Cardiac fibroblast (primary cell): ENCODE measurements at regions not wholly inside any gene's neighbourhood (a gene's known extent, or its start where the extent isn't known, plus 50 kb on each side); places are given as distances from the start of the nearest gene placed in this dataset.
"Not testable (repeated sequence)": the region's sequence is repeated elsewhere in the genome, so short reads cannot be mapped to it uniquely, and the experiment has no call there.

Source experiments
- DNase-seq, 2 donors: peaks; one replicate each; pipeline versions ENCODE4 v3.0.0 to v3.0.0-alpha.2; 2010; ENCODE audit warnings: low read depth in 2 of 2
- H3K4me3 ChIP-seq, 2 donors: replicated peaks in 1 of 2; 1 replicate in 1 of 2; 2 replicates in 1 of 2; pipeline ENCODE4 v1.5.1; 2011; ENCODE audit warnings: low read depth in 2 of 2, low read length in 2 of 2, mild to moderate bottlenecking in 2 of 2, moderate library complexity in 1 of 2
- TF ChIP-seq, protein P1 (sequence below): IDR thresholded peaks from one replicate; pipeline ENCODE4 v1.5.1; 2011; ENCODE audit warnings: low read depth, mild to moderate bottlenecking, low read length, inconsistent platforms

DNA sequence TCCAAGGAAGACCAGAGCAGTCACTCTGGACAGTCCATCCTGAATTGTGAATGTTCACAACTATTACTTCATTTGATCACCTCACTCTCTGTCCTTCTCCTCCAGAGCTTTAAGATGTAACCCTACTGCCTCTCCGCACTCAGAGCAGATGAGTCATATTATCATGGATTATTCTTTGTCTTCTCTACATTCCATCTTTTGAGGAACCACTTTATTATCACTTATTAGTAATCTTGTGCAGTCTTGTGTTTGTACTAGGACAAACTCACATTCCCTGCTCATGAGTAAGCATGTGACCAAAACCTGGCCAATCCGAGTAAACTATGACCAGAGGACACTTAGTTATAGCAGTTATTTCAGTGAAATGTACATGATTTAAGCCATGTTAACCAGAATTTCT is 401.5 kb upstream of the ADGRB3 start:
- H3K4me3 ChIP-seq = no peak overlapping the region
- TF ChIP-seq, protein P1, sequence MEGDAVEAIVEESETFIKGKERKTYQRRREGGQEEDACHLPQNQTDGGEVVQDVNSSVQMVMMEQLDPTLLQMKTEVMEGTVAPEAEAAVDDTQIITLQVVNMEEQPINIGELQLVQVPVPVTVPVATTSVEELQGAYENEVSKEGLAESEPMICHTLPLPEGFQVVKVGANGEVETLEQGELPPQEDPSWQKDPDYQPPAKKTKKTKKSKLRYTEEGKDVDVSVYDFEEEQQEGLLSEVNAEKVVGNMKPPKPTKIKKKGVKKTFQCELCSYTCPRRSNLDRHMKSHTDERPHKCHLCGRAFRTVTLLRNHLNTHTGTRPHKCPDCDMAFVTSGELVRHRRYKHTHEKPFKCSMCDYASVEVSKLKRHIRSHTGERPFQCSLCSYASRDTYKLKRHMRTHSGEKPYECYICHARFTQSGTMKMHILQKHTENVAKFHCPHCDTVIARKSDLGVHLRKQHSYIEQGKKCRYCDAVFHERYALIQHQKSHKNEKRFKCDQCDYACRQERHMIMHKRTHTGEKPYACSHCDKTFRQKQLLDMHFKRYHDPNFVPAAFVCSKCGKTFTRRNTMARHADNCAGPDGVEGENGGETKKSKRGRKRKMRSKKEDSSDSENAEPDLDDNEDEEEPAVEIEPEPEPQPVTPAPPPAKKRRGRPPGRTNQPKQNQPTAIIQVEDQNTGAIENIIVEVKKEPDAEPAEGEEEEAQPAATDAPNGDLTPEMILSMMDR = no peak
- peak; percentile 17 to 61 for DNase-seq

DNA sequence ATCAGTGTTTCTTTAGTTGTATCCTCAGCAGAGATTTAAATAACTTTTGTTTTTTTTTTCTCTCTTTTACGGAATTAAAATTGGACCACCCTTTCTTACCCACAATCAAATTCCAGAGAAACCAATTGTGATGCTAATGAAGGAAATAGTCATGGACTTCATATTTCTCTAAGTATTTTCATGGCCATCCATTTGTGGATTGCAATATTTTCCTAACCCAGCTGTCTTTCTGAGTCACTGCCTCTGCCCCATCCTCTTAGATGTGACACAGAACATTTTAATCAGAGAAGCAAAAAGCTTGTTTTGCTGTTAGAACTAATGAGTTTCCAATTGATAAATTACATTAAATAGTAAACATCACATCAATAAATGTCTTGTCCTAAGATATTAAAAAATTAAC is 405.5 kb upstream of the ADGRB3 start:
- TF ChIP-seq, protein P1 = no peak
- H3K4me3 ChIP-seq = no peak overlapping the region
- DNase-seq = peak in 1 of 2 donors; percentile 45

DNA sequence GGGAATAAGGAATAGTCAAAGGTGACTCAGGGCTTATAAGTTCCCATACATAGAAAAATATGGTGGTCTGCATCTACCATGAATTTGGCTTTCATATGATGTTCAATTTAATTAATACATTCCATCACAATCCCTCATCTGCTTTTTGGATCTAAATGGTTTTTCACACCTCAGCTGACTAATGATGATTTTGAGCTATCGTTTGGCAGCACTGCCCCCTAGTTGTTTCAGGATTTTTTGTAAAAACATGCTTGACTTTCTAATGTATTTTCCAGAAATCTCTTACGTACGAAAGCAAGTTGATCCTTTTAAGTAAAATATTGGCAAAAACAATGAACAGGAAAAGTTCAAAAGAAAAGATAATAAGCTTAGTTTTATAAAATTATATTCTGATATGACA is 408.6 kb upstream of the ADGRB3 start:
- DNase-seq = peak; percentile 32 to 48
- TF ChIP-seq, protein P1 = peak; percentile 27
- H3K4me3 ChIP-seq = no peak overlapping the region

DNA sequence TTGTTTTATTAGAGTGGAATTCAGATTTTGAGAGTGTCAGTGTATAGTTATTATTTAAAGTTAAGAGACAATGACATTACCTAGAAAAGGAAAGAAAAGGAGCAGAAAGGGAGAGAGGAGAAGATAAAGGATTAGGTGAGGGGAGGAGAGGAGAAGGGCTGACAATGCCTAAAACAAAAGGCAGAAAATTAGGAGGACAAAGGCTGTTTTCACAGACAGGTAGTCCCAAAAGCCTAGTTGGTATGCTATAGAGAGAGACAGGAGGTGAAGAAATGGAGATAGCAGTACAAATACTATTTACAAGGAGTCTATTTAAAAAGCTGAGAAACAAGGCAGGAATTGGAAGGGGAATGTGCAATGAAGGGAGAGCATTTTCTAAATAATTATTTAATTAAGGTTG is 409.4 kb upstream of the ADGRB3 start:
- no peak overlapping the region for H3K4me3 ChIP-seq
- TF ChIP-seq, protein P1 = no peak
- no peak for DNase-seq

DNA sequence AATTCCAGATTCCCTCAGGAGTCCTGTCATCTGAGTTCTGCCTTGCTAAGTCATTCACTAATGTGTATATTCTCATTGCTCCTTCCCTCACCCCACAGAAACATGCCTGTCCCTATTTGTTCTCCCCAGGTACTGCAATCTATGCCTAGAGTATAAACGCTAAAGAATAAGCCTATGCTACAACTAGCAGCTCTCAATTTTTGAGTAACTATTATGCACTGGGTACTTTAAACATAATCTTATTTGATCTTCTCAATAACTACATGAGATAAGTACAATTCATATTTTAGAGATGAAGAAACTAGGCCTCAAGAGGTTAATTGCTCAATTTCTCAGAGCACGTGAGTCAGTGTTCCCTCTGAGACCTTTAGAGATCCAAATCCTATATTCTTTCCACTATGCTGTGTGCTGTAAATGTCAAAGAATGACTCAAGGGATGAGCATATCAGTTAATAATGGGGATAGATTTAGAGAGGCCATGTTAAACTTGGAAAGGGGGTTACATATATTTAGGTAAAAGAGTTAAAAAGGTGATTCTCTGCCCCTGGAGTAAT is 423.8 kb upstream of the ADGRB3 start:
- peak; percentile 26 to 52 for DNase-seq
- TF ChIP-seq, protein P1 = no peak
- H3K4me3 ChIP-seq = no peak overlapping the region

DNA sequence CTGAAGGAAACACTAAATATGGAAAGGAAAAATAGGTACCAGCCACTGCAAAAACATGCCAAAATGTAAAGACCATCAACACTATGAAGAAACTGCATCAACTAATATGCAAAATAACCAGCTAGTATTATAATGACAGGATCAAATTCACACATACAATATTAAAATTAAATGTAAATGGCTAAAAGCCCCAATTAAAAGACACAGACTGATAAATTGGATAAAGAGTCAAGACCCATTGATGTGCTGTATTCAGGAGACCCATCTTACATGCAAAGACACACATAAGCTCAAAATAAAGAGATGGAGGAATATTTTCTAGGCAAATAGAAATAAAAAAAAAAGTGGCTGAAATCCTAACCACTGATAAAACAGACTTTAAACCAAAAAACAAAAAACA is 427.5 kb upstream of the ADGRB3 start:
- not testable (repeated sequence) for DNase-seq, H3K4me3 ChIP-seq

DNA sequence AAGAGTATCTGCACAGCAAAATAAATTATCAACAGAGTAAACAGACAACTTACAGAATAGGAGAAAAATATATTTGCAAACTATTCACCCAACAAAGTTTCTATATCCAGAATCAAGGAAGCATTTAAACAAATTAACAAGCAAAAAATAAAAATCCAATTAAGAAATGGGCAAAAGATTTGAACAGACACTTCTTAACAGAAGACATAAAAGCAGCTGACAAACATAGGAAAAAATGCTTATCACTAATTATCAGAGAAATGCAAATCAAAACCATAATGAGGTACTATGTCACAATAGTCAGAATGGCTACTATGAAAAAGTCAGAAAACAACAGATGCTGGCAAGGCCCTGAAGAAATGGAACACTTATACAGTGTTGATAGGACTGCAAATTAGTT is 434.2 kb upstream of the ADGRB3 start:
- no peak for DNase-seq
- TF ChIP-seq, protein P1 = no peak
- H3K4me3 ChIP-seq = no peak overlapping the region
